ENCODE measurements at regions not wholly inside any gene's neighbourhood (a gene's known extent, or its start where the extent isn't known, plus 50 kb on each side); places are given as distances from the start of the nearest gene placed in this dataset.

- Histone ChIP-seq H3K4me3 (replicated peaks; ENCODE audit: insufficient read depth, low read length) (no peak overlapping the region), H3K27ac (replicated peaks) (no peak overlapping the region), H3K27me3 (ENCODE audit: insufficient read depth, poor library complexity, severe bottlenecking) (no peaks in the 10 kb centered on the region)
- no peak for DNase-seq (ENCODE audit: low read depth in 1 of 2, low spot score in 1 of 2)
- TF ChIP-seq REST (IDR thresholded peaks at IDR 0.05; ENCODE audit: insufficient replicate concordance, low read depth) (no peak), GABPA (IDR thresholded peaks at IDR 0.05; ENCODE audit: low read depth) (no peak)
Observed at GRCh38 chr13:90910018-90910639, 437.4 kb upstream of the MIR17HG start.

- no peak overlapping the region for H3K27ac ChIP-seq (replicated peaks)
- no peak for DNase-seq (ENCODE audit: low read depth in 1 of 2, low spot score in 1 of 2)
Observed at GRCh38 chr13:90912247-90912646, 435.2 kb upstream of the MIR17HG start.

GRCh38 chr13:90918536-90918935 is 429.0 kb upstream of the MIR17HG start:
- H3K4me3 ChIP-seq (replicated peaks; ENCODE audit: insufficient read depth, low read length) = no peak overlapping the region
- no peak for DNase-seq (ENCODE audit: low read depth in 1 of 2, low spot score in 1 of 2)
- H3K27ac ChIP-seq (replicated peaks) = no peak overlapping the region
- no peak for TF ChIP-seq GABPA (IDR thresholded peaks at IDR 0.05; ENCODE audit: low read depth)
- no peak for TF ChIP-seq SPI1 (IDR thresholded peaks at IDR 0.05; ENCODE audit: borderline replicate concordance, low read depth)
- TF ChIP-seq REST (IDR thresholded peaks at IDR 0.05; ENCODE audit: insufficient replicate concordance, low read depth) = no peak
- TF ChIP-seq POLR2AphosphoS5 (IDR thresholded peaks at IDR 0.05; ENCODE audit: low read depth) = no peak
- no peak for TF ChIP-seq CTCF (IDR thresholded peaks at IDR 0.05; ENCODE audit: insufficient read depth, low read length)
- H3K27me3 ChIP-seq (ENCODE audit: insufficient read depth, poor library complexity, severe bottlenecking) = no peaks in the 10 kb centered on the region

More at GRCh38 chr13:90912247-90912646, 435.2 kb upstream of the MIR17HG start:
- no peaks in the 10 kb centered on the region for H3K27me3 ChIP-seq (ENCODE audit: insufficient read depth, poor library complexity, severe bottlenecking)
- H3K4me3 ChIP-seq (replicated peaks; ENCODE audit: insufficient read depth, low read length) = no peak overlapping the region
- TF ChIP-seq GABPA (IDR thresholded peaks at IDR 0.05; ENCODE audit: low read depth) (no peak), CTCF (IDR thresholded peaks at IDR 0.05; ENCODE audit: insufficient read depth, low read length) (no peak)

GRCh38 chr13:90919153-90919552 is 428.3 kb upstream of the MIR17HG start:
- TF ChIP-seq GABPA (IDR thresholded peaks at IDR 0.05; ENCODE audit: low read depth) (no peak), REST (IDR thresholded peaks at IDR 0.05; ENCODE audit: insufficient replicate concordance, low read depth) (no peak), SPI1 (IDR thresholded peaks at IDR 0.05; ENCODE audit: borderline replicate concordance, low read depth) (no peak), POLR2AphosphoS5 (IDR thresholded peaks at IDR 0.05; ENCODE audit: low read depth) (no peak), CTCF (IDR thresholded peaks at IDR 0.05; ENCODE audit: insufficient read depth, low read length) (no peak)
- Histone ChIP-seq H3K4me3 (replicated peaks; ENCODE audit: insufficient read depth, low read length) (no peak overlapping the region), H3K27ac (replicated peaks) (no peak overlapping the region), H3K27me3 (ENCODE audit: insufficient read depth, poor library complexity, severe bottlenecking) (no peaks in the 10 kb centered on the region)
- DNase-seq (ENCODE audit: low read depth in 1 of 2, low spot score in 1 of 2) = no peak
